Activated T-helper 1 cell treated with anti-CD3 and anti-CD28 coated beads, Interleukin-12 subunit alpha, Interleukin-12 subunit beta, Interleukin-2, Interleukin-4 antibody, amounts not matched to agents 30 ng/mL and 10 ng/mL and 1 ng/mL, durations not matched to agents 14 hours and 24 hours and 36 hours (primary cell): ENCODE measurements at regions not wholly inside any gene's neighbourhood (a gene's known extent, or its start where the extent isn't known, plus 50 kb on each side); places are given as distances from the start of the nearest gene placed in this dataset.

Experiments used
- DNase-seq: peaks from one replicate; pipeline ENCODE4 v3.0.0; 2021; ENCODE audit warnings: low spot score
- H3K27ac Mint-ChIP-seq: one replicate; pipeline ENCODE4 v1.8.0; 2021; ENCODE audit warnings: mild to moderate bottlenecking, mixed read lengths
- H3K27me3 Mint-ChIP-seq: one replicate; pipeline ENCODE4 v1.8.0; 2022; ENCODE audit warnings: mild to moderate bottlenecking, moderate library complexity, mixed read lengths; ENCODE audit not compliant: insufficient read depth
- H3K36me3 Mint-ChIP-seq: one replicate; pipeline ENCODE4 v1.8.0; 2021; ENCODE audit warnings: low read depth, mixed read lengths
- H3K4me1 Mint-ChIP-seq: one replicate; pipeline ENCODE4 v1.8.0; 2021; ENCODE audit warnings: low read depth, mixed read lengths
- H3K4me3 Mint-ChIP-seq: one replicate; pipeline ENCODE4 v1.8.0; 2021; ENCODE audit warnings: mild to moderate bottlenecking, moderate library complexity, mixed read lengths
- H3K9me3 Mint-ChIP-seq: one replicate; pipeline ENCODE4 v1.8.0; 2021; ENCODE audit warnings: mixed read lengths
- intact Hi-C: fragments of 100-400 bp; cut with micrococcal nuclease; formaldehyde crosslinking; loops from one replicate; pipeline ENCODE4 v1.15.1; 2024

- H3K27me3 Mint-ChIP-seq: peaks cover 14% of the 10 kb centered on the region
- H3K36me3 Mint-ChIP-seq: no peaks in the 10 kb centered on the region
- intact Hi-C loops: no loop called here
- H3K4me3 Mint-ChIP-seq: no peak overlapping the region
- no peak overlapping the region for H3K27ac Mint-ChIP-seq
- H3K4me1 Mint-ChIP-seq: no peaks in the 10 kb centered on the region
- DNase-seq: no peak
- H3K9me3 Mint-ChIP-seq: no peaks in the 10 kb centered on the region
These were observed 52.8 kb upstream of the DHX15 start for GRCh38 chr4:24637173-24637572.

- Mint-ChIP-seq H3K36me3 (no peaks in the 10 kb centered on the region), H3K4me1 (no peaks in the 10 kb centered on the region), H3K4me3 (no peak overlapping the region), H3K9me3 (no peaks in the 10 kb centered on the region), H3K27ac (no peak overlapping the region), H3K27me3 (peaks cover 14% of the 10 kb centered on the region)
- no peak for DNase-seq
- intact Hi-C loops: no loop called here
These were observed 54.1 kb upstream of the DHX15 start for GRCh38 chr4:24638396-24638875.

- Mint-ChIP-seq H3K4me1 (no peaks in the 10 kb centered on the region), H3K9me3 (no peaks in the 10 kb centered on the region), H3K27ac (no peak overlapping the region), H3K36me3 (no peaks in the 10 kb centered on the region), H3K27me3 (peaks cover 16% of the 10 kb centered on the region), H3K4me3 (no peak overlapping the region)
- intact Hi-C loops: no loop called here
- no peak for DNase-seq
These were observed 55.4 kb upstream of the DHX15 start for GRCh38 chr4:24639714-24640113.

GRCh38 chr4:24640366-24640765 lies 56.0 kb upstream of the DHX15 start:
- Mint-ChIP-seq H3K9me3 (no peaks in the 10 kb centered on the region), H3K27me3 (peaks cover 16% of the 10 kb centered on the region), H3K4me1 (no peaks in the 10 kb centered on the region), H3K4me3 (no peak overlapping the region), H3K36me3 (no peaks in the 10 kb centered on the region), H3K27ac (no peak overlapping the region)
- no peak for DNase-seq
- intact Hi-C loops: no loop called here

GRCh38 chr4:24642981-24643547 lies 58.7 kb upstream of the DHX15 start:
- no peaks in the 10 kb centered on the region for H3K36me3 Mint-ChIP-seq
- H3K27me3 Mint-ChIP-seq: peaks cover 16% of the 10 kb centered on the region
- H3K9me3 Mint-ChIP-seq: no peaks in the 10 kb centered on the region
- intact Hi-C loops: no loop called here
- DNase-seq: no peak
- no peak overlapping the region for H3K4me3 Mint-ChIP-seq
- no peak overlapping the region for H3K27ac Mint-ChIP-seq
- no peaks in the 10 kb centered on the region for H3K4me1 Mint-ChIP-seq

- Mint-ChIP-seq H3K4me3 (no peak overlapping the region), H3K36me3 (no peaks in the 10 kb centered on the region), H3K27ac (no peak overlapping the region), H3K4me1 (no peaks in the 10 kb centered on the region), H3K27me3 (peaks cover 16% of the 10 kb centered on the region), H3K9me3 (no peaks in the 10 kb centered on the region)
- intact Hi-C loops: no loop called here
- DNase-seq: no peak
These were observed 59.6 kb upstream of the DHX15 start for GRCh38 chr4:24643774-24644520.

GRCh38 chr4:24644983-24645764 lies 60.8 kb upstream of the DHX15 start:
- intact Hi-C loops: no loop called here
- Mint-ChIP-seq H3K27ac (no peak overlapping the region), H3K4me1 (no peaks in the 10 kb centered on the region), H3K9me3 (no peaks in the 10 kb centered on the region), H3K4me3 (no peak overlapping the region), H3K27me3 (peaks cover 11% of the 10 kb centered on the region), H3K36me3 (no peaks in the 10 kb centered on the region)
- DNase-seq: no peak

- no peak overlapping the region for H3K27ac Mint-ChIP-seq
- H3K4me1 Mint-ChIP-seq: no peaks in the 10 kb centered on the region
- H3K9me3 Mint-ChIP-seq: no peaks in the 10 kb centered on the region
These were observed 61.6 kb upstream of the DHX15 start for GRCh38 chr4:24645765-24646550.

GRCh38 chr4:24646798-24647460 lies 62.6 kb upstream of the DHX15 start:
- Mint-ChIP-seq H3K27me3 (peaks cover 5% of the 10 kb centered on the region), H3K36me3 (no peaks in the 10 kb centered on the region), H3K4me3 (no peak overlapping the region), H3K4me1 (no peaks in the 10 kb centered on the region), H3K27ac (no peak overlapping the region), H3K9me3 (no peaks in the 10 kb centered on the region)
- intact Hi-C loops: no loop called here
- DNase-seq: no peak

More at GRCh38 chr4:24645765-24646550, 61.6 kb upstream of the DHX15 start:
- Mint-ChIP-seq H3K27me3 (peaks cover 9% of the 10 kb centered on the region), H3K4me3 (no peak overlapping the region), H3K36me3 (no peaks in the 10 kb centered on the region)
- intact Hi-C loops: no loop called here
- DNase-seq: no peak

GRCh38 chr4:24650849-24651640 lies 66.7 kb upstream of the DHX15 start:
- intact Hi-C loops: no loop called here

GRCh38 chr4:24655326-24655725 lies 71.0 kb upstream of the DHX15 start:
- DNase-seq: no peak
- Mint-ChIP-seq H3K27ac (no peak overlapping the region), H3K4me1 (peaks cover 11% of the 10 kb centered on the region), H3K9me3 (no peaks in the 10 kb centered on the region), H3K4me3 (no peak overlapping the region), H3K27me3 (peaks cover 7% of the 10 kb centered on the region), H3K36me3 (no peaks in the 10 kb centered on the region)
- intact Hi-C loops: no loop called here

More at GRCh38 chr4:24650849-24651640, 66.7 kb upstream of the DHX15 start:
- H3K36me3 Mint-ChIP-seq: no peaks in the 10 kb centered on the region
- no peak overlapping the region for H3K27ac Mint-ChIP-seq
- H3K27me3 Mint-ChIP-seq: peaks cover 6% of the 10 kb centered on the region
- no peaks in the 10 kb centered on the region for H3K4me1 Mint-ChIP-seq
- H3K4me3 Mint-ChIP-seq: no peak overlapping the region
- H3K9me3 Mint-ChIP-seq: no peaks in the 10 kb centered on the region
- no peak for DNase-seq

GRCh38 chr4:24655971-24656370 lies 71.6 kb upstream of the DHX15 start:
- Mint-ChIP-seq H3K4me3 (no peak overlapping the region), H3K27me3 (peaks cover 7% of the 10 kb centered on the region), H3K9me3 (no peaks in the 10 kb centered on the region), H3K27ac (no peak overlapping the region), H3K36me3 (no peaks in the 10 kb centered on the region), H3K4me1 (peaks cover 11% of the 10 kb centered on the region)
- DNase-seq: no peak
- intact Hi-C loops: no loop called here
